Kidney capillary endothelial cell (primary cell): ENCODE measurements at regions not wholly inside any gene's neighbourhood (a gene's known extent, or its start where the extent isn't known, plus 50 kb on each side); places are given as distances from the start of the nearest gene placed in this dataset.

Source experiments
- DNase-seq: peaks from one replicate; pipeline ENCODE4 v3.0.0-alpha.2; 2018; ENCODE audit warnings: low spot score

DNA sequence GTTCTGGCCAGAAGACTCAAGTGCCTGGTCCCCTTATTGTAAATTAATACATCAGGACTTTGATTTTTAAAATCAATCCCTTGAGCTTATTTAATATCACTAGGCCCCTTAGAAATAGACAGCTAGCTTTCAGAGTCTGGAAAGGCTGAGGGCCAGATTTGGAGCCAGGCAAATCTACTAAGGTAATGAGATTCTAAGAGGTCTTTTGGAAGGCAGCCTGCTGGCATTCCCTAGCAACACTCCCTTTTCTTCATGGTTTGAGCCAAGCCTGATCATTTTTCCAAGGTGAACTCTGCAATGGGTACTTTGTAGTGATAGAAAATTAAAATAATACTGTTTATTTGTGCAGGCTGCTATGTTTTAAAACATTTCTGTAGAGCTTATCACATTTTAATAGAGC is 378.5 kb downstream of the FAT4 start:
- DNase-seq: no peak

DNA sequence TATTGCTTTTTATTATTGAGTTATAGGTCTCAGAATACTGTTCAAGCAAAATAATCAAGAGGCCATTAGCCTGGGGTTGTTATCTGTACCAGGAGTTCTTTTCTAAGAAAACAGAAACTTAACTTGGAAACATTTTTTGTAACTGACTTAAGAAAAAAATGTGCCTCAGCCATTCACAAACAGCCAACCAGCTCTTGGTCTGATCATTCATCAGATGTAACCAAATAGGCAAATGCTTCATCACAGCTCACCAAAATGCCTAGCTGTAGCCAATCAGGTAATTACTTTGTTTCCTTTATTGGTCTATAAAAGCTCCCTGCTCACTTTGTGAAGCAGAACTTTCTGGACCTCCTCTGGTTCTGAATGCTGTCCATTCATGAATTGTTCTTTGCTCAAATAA is 387.7 kb downstream of the FAT4 start:
- no peak for DNase-seq

DNA sequence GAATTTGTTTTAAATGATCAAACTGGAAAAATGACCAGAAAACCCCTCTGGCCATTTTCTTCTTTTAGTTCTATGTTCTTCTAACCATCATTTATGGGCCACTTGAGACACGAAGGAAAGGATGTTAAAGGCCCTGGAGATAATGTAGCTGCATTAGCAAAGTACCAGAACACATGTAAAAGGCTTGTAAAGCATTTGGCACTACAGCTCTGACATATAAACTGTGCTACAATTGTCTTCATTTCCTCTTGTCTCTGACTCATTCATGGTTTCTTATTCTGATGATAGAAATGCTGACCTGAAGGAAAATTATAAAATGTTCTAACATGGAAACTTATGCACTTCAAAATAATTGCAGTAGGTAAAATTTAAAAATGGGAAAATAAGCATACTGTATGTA is 388.7 kb downstream of the FAT4 start:
- DNase-seq: peak; percentile 56

DNA sequence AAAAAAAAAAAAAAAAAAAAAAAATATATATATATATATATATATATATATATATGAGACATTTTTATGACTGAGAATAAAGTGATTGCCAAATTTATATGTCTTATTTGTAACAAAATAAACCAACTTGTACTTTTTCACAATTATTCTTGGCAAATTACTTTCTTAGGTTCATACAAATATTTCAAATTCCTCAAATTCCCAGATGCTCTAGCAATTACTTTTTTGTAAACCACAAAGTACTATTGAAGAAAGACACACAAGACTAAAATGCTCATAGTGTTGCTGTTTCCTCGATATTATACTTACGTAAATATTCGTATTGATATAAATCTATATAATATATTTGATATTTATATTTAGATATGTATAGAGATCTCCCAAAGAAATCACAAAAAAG is 390.0 kb downstream of the FAT4 start:
- no peak for DNase-seq

DNA sequence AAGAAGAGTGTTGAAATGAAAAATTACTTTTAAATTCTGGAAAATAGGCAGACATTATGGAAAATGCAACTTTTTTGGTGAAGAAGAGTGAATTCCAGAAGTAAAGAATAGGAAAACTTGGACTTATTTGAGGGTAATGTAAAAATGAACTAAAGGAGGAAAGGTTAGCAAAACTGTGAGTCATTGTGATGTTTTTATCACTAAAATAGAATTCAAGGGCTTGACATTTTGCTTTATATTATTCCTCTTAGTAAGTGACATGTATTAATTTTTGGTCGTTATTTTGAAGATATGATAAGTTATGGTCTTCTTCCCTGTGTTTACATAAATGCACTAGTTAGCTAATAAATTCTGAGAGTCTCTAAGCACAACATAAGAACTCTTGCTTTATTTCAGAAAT is 390.9 kb downstream of the FAT4 start:
- no peak for DNase-seq

DNA sequence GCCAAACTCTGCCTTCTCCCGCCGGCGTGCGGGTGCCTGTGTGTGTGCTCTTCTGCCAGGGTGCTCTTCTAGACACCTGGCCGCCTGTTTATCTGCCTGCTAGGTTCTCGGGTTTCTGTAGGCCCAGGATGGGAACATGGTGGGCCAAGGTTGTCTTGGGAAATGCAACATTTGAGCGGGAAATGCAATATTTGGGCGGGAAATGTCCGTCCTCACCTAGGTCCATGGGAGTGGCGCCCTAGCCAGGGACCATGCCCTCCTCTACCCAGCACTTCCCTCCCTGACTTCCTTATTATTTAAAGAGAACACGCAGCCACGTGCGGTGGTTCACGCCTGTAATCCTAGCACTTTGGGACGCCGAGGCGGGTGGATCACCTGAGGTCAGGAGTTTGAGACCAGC is 392.6 kb downstream of the FAT4 start:
- no peak for DNase-seq

DNA sequence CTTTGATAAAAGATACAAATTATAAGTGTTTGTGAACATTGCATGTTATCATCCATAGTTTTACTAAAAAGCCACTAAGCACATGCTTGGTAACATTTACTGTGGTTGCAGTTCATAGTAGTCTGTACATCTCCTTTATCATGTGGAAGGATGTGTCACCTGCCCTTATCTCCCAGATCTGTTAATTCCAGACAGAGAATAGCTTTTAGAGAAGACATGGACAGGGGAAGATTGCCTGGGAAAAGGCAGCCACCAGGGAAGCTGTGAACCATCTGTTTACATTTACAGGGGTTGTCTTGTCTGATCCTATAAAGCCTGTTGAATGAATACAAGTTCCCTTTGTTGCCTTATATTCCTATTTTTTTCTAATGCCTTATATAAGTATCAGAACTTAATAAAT is 396.0 kb downstream of the FAT4 start:
- DNase-seq: no peak

DNA sequence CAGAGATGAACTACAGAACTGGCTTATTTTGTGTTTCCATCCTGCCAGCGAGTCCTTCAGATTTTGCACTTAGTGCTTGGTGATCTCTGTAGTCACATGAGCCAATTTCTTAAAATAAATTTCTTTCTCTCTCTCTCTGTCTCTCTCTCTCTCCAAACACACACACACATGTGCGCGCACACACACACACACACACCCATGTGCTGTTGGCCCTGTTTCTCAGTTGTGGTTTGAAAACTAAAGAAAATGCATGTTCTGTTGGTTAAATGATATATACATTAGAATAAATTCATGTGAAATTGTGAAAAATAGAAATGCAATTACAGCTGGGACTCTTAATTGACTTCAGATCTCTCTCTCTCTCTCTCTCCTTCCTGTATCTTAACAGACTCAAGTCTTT is 399.3 kb downstream of the FAT4 start:
- no peak for DNase-seq

DNA sequence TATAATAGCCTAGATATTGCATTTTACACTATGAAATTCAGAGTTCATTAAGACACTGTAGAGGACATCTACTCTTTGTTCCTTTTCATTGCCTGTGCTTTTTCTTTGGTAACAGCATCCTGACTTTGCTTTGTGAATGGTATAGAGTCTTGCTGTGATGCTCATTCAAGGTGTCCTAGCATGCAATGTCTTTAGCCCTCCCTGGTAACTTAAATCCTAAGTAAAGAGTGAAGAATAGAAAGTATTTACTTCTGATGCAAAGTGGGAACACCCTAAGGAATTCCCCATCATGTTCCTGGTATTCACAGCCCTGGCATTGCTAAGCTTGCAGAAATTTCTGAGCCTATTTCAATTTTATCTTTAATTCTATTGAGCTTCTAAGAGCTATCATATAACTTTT is 400.1 kb downstream of the FAT4 start:
- DNase-seq: no peak

DNA sequence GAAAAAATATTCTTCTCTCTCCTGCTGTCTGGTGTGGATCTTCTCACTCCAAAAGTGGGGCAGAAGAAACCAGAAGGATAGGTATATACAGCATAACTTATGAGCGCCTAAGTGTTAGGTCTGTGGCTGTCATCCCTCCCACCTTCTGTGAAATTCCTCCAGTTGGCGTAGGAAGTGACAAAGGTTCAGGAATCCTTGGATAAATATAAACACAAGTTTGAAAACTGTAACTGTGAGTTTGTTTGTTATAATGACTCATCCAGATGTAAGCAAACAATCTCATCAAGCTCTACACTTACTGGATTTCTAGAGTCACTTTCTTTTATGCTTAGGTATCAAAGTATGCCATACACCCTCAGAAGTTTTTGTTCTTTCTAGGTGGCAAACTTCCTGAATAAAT is 405.2 kb downstream of the FAT4 start:
- peak; percentile 73 for DNase-seq

DNA sequence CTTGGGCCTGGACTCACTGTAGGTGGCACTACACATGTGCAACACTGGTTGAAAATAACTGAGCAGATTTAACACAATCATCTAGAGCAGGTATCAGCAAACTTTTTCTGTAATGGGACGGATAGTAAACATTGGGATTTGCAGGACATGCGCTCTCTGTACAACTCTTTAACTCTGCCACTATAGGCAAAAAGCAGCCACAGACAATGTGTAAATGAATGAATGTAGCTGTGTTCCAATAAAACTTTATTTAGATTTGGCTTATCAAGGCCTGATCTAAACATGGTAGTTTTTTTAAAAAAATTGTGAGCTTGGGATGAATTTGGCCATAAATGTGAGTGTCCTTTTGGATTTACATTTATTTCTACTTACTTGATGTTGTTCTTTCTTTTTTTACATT is 407.3 kb downstream of the FAT4 start:
- no peak for DNase-seq

DNA sequence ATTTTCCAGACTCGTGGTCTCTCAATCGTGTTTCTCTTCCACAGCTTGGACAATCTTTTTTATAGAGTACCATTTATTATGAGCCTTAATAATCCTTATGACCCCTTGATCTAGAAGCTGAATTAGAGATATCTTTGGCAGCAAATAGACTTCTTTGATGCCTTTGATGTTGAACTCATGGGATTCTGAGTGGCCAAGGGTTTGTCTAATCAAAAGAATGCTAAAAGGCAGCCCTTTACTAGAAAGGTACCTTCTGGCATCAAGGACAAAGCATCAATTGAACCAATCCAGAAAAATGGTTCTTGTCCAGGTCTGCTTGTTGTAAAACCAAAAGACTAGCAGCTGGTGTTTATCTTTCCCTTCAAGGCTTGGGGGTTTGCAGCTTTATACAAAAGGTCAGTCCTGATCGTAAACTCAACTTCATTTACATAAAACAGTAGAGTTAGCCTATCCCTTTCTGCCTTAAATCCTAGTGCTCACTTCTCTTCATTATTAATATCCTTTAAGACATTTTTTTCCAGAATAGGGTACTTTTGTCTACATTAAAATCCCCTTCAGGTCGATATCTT is 411.3 kb downstream of the FAT4 start:
- DNase-seq: no peak

DNA sequence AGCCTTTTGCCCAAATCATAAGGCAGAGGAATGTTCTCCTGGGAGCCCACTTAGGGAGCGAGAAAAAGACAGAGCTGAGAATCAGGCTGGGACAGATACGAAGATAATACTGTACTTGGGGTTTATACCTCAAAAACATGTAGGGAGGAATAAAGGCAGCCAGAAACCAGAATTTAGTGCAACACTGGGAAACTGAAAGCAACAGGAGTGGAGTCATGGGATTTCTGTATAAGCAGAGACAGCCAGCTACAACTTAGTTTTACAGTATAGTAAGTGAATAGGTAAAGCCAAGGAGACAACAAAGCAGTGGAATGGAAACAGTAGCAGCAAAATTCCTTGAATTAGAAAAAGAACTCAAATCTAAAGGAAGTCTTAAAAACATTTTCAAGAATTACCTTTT is 413.2 kb downstream of the FAT4 start:
- DNase-seq: no peak

DNA sequence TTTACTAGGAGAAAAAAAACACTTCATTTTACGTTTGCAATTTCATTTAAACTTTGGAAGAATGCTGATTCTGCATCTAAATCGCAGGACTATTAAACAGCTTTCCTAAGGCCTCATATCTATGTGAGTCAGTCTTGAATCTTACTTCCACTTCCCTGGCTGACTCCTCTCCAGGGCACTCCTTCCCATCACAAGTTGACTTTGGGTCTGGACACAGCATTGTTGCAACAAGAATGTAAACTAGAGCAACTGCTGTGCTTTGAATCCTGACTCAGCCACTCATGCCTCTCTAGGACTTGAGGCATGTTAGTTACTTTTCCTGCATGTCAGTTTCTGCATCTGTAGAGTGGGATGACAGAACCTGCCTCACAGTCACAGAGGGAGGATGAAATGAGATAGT is 413.8 kb downstream of the FAT4 start:
- DNase-seq: peak; percentile 83

DNA sequence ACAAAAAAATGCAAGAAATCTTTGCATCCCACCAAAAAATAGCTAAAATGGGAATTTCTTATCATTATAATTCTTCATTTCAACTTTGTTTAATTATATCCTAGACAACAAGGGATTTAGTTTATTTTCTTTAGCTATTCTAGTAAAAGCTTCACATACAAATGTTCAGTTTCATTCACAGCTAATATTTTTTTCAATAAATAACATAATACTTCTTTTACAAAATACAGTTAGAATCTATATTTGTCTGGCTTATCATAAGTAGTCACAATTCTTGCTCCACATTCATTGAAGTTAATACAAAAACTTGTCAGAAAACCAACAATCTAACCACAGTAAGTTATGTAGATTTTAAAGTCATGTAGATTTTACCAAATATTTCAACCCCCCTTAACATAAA is 414.4 kb downstream of the FAT4 start:
- no peak for DNase-seq

DNA sequence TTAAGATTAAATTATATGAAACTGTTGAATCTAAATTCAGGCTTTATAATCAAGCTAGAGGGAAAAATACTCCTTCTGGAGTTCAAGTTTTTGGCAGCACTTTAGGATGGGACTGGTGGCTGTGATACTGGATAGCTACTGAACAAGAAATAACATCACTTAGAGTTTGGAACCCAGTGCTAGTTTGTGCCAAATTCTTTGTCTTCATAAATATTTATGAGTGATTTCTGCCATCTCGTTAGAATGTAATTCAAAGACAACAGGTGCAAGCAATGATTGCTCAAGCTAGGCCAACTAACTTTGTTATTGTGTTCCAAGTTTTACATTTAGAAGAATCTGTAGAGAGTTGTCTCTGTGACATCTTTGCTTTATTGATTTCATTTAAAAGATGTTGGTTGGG is 417.9 kb downstream of the FAT4 start:
- no peak for DNase-seq

DNA sequence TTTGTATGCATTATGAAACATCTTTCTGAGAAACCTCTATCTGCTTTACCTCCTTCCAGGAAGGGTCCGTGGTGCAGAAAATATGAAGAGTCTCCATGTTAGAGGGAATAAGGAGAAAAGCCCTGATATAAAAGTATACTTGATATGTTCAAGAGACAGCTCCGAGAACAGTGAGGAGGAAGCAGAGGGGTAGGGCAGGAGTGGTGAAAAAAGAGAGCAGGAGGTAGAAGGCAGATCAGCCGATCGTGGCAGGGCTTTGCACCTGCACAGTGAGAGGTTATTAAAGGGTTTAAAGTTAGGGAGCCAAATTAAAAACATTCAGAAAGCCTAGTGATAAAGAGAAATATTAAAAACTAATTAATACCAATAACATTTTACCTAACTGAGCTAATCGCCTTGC is 419.7 kb downstream of the FAT4 start:
- DNase-seq: no peak

DNA sequence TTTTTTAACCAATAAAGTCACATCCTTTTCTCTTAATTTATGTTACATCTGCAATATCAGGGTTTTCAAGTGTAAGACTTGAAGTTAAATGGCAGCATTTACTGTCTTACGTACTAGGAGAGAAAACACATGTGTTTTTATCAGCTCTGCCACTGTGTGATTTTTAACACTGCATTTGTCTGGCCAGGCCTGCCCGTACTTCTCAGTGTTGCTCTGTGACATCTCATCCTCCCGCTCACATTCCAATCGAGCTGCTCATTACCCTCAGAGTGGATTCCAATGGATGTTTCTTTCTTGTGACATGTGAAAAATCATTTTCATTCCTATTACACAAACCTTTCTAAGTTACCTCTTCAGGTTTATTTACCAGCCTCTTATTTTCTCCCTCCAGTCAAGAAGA is 420.3 kb downstream of the FAT4 start:
- DNase-seq: peak; percentile 82

DNA sequence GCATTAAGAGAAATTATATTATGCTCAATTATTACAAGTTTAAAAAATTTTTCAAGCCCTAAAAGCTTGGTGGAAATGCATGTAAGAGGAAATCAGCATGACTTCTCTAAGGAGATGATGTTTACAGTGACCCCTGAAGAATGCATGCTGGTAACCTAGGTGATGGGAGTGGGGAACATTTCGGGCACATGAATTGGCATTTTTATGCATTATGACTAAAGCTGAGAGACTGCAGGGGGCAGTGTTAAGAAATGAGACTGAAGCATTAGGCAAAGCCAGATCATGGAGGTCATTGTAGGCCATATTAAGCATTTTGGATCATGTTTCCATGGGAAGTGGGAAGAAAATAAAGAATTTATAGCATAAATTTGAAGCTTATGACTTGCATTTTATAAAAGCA is 421.3 kb downstream of the FAT4 start:
- DNase-seq: peak; percentile 23

DNA sequence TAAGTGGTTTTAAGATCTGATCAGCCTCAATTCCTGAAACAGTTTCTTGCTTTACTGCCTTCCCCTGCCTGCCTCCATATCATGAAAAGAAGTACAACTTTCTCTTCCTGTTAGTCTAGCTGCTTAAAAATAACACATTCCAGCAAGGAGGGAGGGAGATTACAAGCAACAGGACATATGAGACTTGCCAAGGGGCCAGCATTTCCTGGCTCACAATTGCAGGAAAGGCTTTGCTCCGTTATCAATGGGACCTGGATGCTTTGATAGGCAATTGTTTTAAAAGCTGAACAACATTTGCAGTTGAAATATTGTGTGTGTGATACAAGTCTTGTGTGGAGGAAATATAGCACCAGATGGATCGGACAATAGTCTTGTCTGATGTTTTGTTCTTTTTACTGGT is 425.0 kb downstream of the FAT4 start:
- peak; percentile 82 for DNase-seq

DNA sequence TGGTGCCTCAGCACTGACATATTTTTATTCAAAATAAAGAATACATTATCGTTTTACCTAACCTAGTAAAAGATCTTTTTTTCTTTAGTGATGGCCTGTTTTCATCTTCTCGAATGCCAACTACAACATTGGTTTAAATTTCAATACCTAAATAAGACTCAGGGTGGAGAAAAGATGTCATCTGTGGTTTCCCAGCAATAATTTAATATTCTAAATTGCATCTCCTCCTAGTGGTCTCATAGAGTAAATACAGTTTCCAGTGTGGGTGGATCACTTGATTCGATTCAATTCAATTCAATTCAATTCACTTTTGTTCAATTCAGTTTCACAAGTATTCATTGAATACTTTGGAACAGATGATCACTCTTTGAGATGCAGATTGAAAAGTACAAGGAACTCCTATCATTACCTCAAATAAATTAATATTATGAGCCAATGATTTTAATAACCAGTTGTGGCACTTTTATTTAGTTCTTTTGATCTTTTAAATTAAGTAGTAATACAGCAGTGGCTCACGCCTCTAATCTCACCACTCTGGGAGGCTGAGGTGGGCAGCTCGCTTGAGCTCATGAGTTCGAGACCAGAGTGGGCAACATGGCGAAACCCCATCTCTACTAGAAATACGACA is 427.2 kb downstream of the FAT4 start:
- DNase-seq: peak; percentile 62

DNA sequence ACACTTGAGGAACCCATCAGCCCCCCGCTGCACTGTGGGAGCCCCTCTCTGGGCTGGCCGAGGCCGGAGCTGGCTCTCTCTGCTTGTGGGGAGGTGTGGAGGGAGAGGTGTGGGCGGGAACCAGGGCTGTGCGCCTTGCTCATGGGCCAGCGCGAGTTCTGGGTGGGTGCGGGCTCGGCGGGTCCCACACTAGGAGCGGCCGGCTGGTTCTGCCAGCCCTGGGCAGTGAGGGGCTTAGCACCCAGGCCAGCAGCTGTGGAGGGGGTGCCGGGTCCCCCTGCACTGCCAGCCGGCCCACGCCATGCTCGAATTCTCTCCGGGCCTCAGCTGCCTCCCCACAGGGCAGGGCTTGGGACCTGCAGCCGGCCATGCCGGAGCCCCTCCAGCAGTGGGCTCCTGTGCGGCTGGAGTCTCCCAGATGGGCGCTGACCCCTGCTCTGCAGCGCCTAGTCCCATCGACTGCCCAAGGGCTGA is 430.2 kb downstream of the FAT4 start:
- no peak for DNase-seq

DNA sequence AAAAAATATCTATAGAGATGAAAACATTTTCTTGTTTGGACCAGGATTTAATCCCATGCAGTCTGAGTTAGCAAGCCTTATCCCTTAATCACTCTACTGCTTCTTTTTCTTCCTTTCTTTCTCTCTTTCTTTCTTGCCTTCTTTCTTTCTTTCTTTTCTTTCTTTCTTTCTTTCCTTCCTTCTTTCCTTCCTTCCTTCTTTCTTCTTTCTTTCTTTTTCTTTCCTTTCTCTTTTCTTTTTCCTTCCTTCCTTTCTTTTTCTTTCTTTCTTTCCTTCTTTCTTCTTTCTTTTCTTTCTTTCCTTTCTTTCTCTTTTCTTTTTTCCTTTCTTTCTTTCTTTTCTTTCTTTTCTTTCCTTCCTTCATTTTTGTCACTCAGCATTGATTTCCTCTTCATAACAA is 434.6 kb downstream of the FAT4 start:
- no peak for DNase-seq

DNA sequence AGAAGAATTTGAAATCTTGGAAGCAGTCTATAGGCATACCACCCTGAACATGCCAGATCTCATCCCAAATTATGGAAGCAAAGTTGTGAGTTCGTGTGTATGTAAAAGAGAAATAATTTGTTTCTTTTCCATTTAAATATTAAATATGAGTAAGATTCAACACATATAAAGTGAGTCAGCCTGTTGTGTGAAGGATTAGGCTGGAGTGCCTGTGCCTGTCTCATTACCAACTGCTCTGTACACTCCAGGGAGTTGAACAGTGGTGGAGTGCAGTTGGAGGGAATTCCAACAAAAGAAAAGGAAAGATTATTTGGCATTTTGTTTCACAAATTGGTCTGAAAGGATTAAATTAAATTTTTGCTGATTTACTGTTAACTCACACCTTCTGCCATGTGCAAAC is 435.6 kb downstream of the FAT4 start:
- DNase-seq: no peak
